Tongue (tissue), 1 donor: ENCODE measurements at regions not wholly inside any gene's neighbourhood (a gene's known extent, or its start where the extent isn't known, plus 50 kb on each side); places are given as distances from the start of the nearest gene placed in this dataset.
"Not testable (repeated sequence)": the region's sequence is repeated elsewhere in the genome, so short reads cannot be mapped to it uniquely, and the experiment has no call there.

ENCODE experiments used
- DNase-seq: peaks from one replicate; pipeline ENCODE4 v3.0.0-alpha.2; 2015

GRCh38 chr7:81040496-81040895 is 121.6 kb upstream of the SEMA3C start:
- DNase-seq, result no peak

DNA sequence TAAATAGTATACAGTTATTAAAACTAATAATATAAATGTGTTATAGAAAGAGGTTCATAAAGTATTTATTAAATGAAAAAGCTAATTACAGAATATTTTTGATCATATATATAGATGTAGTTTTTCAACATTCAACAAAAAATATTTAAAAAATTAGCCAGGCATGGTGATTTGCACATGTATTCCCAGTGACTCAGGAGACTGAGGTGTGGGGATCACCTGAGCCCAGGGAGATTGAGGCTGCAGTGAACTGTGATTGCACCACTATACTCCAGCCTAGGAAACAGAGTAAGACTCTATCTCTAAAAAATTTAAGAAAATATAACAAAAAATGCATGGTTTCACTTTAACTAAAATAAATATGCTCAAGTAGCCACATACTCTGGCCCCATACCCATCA is 118.0 kb upstream of the SEMA3C start:
- DNase-seq, result no peak

- peak; percentile 47 for DNase-seq
Observed at GRCh38 chr7:81036057-81036456, 117.2 kb upstream of the SEMA3C start.

GRCh38 chr7:81031996-81032395 is 113.1 kb upstream of the SEMA3C start:
- no peak for DNase-seq

DNA sequence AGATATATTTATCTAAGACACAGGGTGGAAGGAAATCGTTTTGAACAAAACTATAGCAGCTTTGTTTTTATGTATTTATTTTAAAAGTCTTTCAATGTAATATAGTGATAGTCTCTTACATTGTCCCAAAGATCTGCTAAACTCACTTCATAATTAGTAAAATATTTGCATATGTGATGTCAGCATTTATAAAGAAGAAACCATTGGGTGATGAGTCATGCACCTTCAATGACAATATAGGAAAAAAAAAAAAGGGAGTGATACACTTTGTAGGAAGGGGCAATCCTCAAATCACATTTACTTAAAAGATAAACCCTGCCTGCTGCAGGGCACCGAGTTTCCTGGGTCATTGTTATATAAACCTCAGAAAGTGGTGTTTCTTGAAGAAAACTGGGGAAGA is 112.4 kb upstream of the SEMA3C start:
- DNase-seq, result no peak

GRCh38 chr7:81030472-81030871 is 111.6 kb upstream of the SEMA3C start:
- no peak for DNase-seq

DNA sequence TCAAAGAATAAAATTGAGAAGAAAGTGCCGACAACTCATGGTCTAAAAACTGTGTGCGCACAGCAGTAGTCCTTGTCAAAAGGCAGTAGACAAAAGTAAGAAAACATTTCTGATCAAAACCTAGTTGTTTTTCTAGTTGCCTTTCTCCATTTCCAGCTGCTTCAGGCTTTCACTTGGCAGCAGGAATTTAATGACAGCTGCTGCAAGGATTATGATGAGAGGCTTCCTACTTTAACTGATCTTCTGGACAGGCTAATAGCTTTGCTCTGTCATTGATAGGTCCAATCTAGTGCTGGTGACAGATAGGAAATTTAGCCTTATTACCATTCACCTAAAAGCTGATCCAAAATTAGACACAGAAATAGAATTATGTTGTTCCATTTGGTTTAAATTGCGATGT is 110.7 kb upstream of the SEMA3C start:
- peak; percentile 86 for DNase-seq

- no peak for DNase-seq
Observed at GRCh38 chr7:81025360-81025759, 106.5 kb upstream of the SEMA3C start.

DNA sequence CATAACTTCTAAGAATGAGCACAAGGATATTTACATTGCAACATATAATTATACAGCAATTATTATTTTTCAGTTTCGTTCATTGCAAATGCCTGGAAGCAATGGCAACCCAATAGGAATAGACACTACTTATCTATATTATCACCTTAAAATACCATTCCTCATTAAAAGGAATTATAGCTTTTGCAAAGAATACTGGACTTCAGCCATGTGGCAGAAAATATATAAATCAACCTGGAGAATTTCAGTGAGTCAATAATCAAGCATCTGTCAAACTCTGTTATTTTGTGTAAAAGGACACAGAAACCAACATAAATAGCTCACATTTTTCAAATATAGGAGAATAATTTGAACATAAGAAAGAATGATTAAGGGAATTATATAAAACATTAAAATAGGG is 96.1 kb upstream of the SEMA3C start:
- no peak for DNase-seq

DNA sequence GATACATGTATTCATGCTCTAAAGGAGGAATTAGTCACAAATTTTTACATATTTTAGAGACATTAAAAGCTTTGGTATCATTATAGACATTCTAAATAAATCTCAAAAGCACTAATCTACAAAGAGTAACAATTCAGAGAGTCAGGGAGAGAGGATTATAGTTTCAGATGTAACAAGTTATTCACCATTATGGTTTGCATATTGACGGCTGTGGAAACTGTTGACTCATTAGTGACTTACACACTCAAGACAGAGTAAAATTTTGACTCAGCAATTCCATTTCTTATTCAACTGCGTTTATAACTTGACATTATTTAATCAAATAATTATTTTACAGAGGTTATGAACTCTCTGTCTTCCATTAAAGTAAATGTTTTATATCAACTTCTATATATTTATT is 95.4 kb upstream of the SEMA3C start:
- DNase-seq, result no peak

- DNase-seq, result no peak
Observed at GRCh38 chr7:81013083-81013817, 94.4 kb upstream of the SEMA3C start.

DNA sequence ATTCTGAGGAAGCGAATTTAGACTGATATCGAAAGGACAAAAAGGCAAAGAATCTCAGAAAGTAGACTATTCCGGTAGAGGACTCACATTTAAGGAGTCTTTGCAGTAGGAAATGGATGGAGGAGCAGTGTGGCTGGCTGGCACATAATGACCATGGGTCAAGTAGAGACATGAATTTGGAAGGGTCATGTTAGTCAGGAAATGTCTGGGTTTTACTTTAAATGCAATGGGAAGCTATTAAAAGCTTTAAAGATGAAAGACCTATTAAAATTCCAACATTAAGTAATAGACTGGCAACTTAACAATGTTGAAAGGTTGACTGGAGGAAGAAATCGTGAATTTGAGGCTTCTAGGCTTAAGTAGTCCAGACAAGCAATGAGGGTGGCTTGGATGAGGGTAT is 90.0 kb upstream of the SEMA3C start:
- no peak for DNase-seq

GRCh38 chr7:81007051-81007450 is 88.2 kb upstream of the SEMA3C start:
- DNase-seq, result peak; percentile 58

DNA sequence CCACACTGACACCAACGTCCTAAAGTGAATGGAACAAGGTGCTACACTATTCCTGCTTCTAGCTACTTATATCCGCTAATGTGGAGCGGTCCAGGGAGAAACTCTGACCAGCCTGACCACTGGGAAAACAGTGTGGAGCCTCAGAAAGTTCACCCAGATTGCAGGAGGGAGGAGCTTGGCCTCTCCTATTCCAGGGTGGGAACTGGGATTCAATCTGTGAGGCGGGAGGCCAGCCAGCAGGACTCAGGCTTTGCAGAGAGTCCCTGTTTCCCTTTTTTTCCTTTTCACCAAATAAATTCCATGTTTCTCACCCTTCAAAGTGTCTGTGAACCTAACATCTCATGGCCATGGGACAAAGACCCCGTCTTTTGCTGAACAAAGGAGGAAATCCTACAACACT is 86.4 kb upstream of the SEMA3C start:
- DNase-seq, result no peak

GRCh38 chr7:81004098-81004497 is 85.2 kb upstream of the SEMA3C start:
- DNase-seq, result no peak

DNA sequence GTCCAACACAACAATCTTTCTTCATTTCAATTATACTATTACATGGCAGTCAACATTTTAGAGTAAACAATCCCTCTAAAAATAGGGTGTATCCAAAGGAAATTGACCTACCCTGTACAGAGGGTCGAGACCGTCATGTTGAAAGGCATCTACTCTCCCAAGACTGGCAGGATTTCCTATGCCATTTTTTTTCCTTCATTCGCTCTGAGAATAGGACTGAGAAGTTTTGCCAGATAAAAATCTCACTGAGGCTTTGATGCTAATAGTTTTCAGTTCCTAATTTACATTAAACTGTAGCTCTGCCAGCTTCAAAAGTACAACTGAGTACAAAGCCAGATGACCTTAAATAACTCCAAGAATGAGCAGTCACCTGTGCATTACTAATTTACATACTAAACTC is 84.5 kb upstream of the SEMA3C start:
- DNase-seq, result no peak

GRCh38 chr7:81002421-81002820 is 83.6 kb upstream of the SEMA3C start:
- DNase-seq, result peak; percentile 40

DNA sequence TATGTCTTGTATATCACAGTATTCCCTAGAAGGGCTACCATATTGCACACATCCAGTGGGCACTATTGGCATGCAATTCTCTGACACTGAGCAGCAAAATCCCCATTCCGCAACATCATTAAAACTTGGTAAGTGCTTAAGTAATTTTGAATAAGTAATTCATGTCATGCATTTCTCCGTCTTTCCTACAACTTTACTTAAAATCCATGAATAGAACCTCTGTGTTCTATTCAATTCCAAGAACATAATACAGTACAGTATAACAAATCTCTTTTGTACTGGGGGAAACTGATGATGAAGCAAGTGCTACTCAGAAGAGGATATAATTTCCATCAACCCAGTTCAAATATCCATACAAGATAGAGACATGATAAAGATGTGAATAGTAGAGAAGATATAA is 80.9 kb upstream of the SEMA3C start:
- DNase-seq, result no peak

- no peak for DNase-seq
Observed at GRCh38 chr7:80999100-80999499, 80.2 kb upstream of the SEMA3C start.

DNA sequence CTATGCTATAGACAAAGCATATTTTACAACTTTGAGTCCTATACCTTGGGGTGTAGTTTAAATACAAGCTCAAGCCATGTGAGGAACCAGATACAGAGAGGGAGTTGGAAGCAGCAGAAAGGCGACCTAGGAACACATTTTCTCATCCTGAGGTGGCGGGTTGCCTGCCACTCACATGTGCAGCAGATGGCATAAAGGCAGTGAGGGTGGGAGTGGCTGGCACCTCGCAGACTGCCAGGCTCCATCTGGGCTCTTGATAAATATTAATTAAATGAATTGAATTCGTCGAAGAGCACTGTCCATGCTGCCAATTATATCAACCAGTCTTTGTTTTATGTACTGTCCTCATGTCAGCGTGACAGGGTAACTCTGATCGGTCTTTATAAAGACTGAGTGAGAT is 79.0 kb upstream of the SEMA3C start:
- no peak for DNase-seq

GRCh38 chr7:80996236-80996635 is 77.4 kb upstream of the SEMA3C start:
- DNase-seq, result not testable (repeated sequence)

GRCh38 chr7:80991654-80992053 is 72.8 kb upstream of the SEMA3C start:
- no peak for DNase-seq

- no peak for DNase-seq
Observed at GRCh38 chr7:80984619-80985018, 65.8 kb upstream of the SEMA3C start.

- no peak for DNase-seq
Observed at GRCh38 chr7:80981405-80981804, 62.6 kb upstream of the SEMA3C start.

DNA sequence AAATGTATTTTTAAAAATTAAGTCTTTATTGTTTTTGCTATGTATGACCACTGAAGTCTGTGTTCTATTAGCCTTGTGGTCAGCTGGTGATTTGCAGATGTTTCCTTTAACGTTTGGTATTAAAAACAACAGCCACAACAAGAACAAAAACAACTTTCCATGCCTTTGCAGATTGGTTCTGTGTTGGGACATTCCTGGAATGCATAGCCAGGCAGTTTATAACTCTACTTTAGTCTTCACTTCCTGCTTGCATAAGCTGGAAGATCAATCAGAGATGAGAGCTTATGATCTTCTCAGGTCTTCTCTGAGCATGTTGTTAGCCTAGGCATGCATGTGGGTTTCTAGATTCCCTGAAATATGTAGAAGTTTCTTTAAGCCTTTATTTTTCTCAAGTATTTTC is 58.9 kb upstream of the SEMA3C start:
- DNase-seq, result no peak
